HEK293T (cell line): ENCODE measurements at regions not wholly inside any gene's neighbourhood (a gene's known extent, or its start where the extent isn't known, plus 50 kb on each side); places are given as distances from the start of the nearest gene placed in this dataset.

Experiments used
- ELF4 ChIP-seq: fragments of 450-650 bp; IDR thresholded peaks from 2 replicates; pipeline ENCODE4 v1.6.1; 2017; ENCODE audit warnings: antibody characterized with exemption
- FOXA1 ChIP-seq: fragments of 450-650 bp; IDR thresholded peaks from 2 replicates; pipeline ENCODE4 v1.6.1; 2016; ENCODE audit warnings: mild to moderate bottlenecking
- HDGF ChIP-seq: fragments of 450-650 bp; IDR thresholded peaks from 2 replicates; pipeline ENCODE4 v1.6.1; 2017; ENCODE audit warnings: antibody characterized with exemption, borderline replicate concordance
- NFRKB ChIP-seq: fragments of 450-650 bp; IDR thresholded peaks from 2 replicates; pipeline ENCODE4 v1.6.1; 2016; ENCODE audit warnings: mild to moderate bottlenecking, moderate library complexity
- SP1 ChIP-seq: fragments of 450-650 bp; IDR thresholded peaks from 2 replicates; pipeline ENCODE4 v1.6.1; 2017

- TF ChIP-seq ELF4 = no peak
- no peak for TF ChIP-seq FOXA1
- TF ChIP-seq HDGF = no peak
- no peak for TF ChIP-seq SP1
- no peak for TF ChIP-seq NFRKB
These were observed 211.4 kb upstream of the SLC39A10 start for GRCh38 chr2:195445639-195446038.
